Fibroblast of the aortic adventitia (primary cell): ENCODE measurements at regions not wholly inside any gene's neighbourhood (a gene's known extent, or its start where the extent isn't known, plus 50 kb on each side); places are given as distances from the start of the nearest gene placed in this dataset.

ENCODE experiments used
- DNase-seq: peaks from one replicate; pipeline ENCODE4 v3.0.0-alpha.2; 2010; ENCODE audit warnings: low read depth
- H3K4me3 ChIP-seq: 2 replicates; pipeline ENCODE4 v1.5.1; 2011; ENCODE audit warnings: low read depth, mild to moderate bottlenecking, control low read depth, low read length, moderate library complexity
- TF ChIP-seq, protein P1 (sequence below): IDR thresholded peaks from 2 replicates; pipeline ENCODE4 v1.5.1; 2011; ENCODE audit warnings: mild to moderate bottlenecking, low read length, control low read depth, inconsistent platforms; ENCODE audit not compliant: insufficient read depth

DNA sequence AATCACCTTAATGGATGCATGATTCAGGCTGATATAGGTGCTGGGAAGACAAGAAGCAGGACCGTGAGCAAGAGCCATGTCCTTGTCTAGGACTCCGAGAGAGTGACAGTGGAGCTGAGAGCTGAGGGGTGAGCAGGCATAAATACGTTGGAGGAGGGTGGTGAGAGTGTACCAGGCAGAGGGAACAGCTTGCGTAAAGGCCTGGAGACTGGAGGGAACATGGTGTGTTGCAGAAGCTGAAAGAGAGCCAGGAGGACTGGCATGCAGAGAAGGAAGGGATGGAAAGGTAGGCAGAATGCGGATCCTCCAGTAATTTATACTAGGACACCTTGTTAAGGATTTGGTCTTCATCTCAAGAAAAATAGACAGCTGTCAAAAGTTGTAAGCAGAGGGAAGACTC lies 653.2 kb downstream of the HS3ST4 start:
- no peak for DNase-seq
- TF ChIP-seq, protein P1, sequence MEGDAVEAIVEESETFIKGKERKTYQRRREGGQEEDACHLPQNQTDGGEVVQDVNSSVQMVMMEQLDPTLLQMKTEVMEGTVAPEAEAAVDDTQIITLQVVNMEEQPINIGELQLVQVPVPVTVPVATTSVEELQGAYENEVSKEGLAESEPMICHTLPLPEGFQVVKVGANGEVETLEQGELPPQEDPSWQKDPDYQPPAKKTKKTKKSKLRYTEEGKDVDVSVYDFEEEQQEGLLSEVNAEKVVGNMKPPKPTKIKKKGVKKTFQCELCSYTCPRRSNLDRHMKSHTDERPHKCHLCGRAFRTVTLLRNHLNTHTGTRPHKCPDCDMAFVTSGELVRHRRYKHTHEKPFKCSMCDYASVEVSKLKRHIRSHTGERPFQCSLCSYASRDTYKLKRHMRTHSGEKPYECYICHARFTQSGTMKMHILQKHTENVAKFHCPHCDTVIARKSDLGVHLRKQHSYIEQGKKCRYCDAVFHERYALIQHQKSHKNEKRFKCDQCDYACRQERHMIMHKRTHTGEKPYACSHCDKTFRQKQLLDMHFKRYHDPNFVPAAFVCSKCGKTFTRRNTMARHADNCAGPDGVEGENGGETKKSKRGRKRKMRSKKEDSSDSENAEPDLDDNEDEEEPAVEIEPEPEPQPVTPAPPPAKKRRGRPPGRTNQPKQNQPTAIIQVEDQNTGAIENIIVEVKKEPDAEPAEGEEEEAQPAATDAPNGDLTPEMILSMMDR: no peak
- H3K4me3 ChIP-seq: no peak overlapping the region

DNA sequence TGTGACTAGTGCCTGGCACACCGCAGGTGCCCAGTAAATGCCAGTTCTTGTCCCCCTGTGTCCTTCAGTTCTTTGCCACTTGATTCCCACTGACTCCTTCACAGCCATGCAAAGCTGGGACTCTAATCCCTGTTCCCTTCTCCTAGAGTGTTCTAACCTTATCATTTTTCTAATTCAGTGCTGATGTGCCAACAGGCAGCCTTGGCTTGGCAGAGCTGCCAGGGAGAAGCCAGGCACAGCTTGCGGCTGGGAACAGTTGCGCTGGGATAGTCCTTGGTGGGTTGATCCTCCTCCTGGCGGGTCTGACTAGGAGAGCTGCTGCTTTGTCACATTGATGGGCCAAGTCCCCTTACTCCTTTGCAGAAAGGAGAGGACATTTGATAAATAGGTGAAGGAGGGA lies 654.2 kb downstream of the HS3ST4 start:
- no peak overlapping the region for H3K4me3 ChIP-seq
- no peak for DNase-seq
- TF ChIP-seq, protein P1: no peak

DNA sequence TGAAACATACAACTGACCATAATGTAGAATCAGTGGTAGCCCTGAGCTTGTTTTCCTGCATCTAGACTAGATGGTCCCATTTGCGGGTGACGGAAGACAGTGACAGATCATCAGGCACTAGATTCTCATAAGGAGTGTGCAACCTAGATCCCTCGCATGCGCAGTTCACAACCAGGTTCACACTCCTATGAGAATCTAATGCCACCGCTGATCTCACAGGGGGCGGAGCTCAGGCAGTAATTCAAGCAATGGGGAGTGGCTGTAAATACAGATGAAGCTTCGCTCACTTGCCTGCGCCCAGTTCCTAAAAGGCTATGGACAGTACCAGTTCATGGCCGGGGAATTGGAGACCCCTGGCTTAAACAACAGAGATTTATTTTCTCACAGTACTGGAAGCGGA lies 656.3 kb downstream of the HS3ST4 start:
- TF ChIP-seq, protein P1: no peak

DNA sequence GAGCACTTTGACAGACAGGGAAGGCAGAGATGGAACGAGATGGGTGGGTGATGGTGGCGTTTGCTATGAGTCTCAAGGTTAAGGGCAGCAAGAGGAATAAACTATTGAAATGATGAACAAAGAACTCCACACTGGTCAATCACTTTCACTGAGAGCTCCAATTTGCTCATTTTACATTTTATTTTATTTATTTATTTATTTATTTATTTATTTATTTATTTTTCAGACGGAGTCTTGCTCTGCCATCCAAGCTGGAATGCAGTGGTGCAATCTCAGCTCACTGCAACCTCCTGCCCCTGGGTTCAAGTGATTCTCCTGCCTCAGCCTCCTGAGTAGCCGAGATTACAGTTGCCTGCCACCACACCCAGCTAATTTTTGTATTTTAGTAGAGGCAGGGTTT lies 669.1 kb downstream of the HS3ST4 start:
- TF ChIP-seq, protein P1: no peak
- no peak for DNase-seq
- no peak overlapping the region for H3K4me3 ChIP-seq

More for the DNA sequence above, 656.3 kb downstream of the HS3ST4 start:
- no peak for DNase-seq
- no peak overlapping the region for H3K4me3 ChIP-seq

DNA sequence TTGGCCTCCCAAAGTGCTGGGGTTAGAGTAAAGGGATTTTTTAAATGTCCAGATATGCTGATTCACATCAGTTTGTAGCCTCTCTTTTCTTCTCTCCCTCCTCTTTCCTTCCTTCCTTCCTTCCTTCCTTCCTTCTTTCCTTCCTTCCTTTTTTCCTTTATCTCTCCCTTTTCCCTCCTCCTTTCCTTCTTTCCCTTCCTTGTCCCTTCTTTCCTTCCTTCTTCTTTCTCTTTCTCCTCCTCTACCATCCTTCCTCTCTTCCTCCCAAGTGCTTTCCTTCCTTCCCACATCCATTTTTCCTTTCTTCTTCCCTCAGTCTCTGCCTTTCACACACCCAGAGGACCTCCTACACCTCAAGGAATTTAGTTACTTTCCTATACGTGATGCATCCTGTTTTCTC lies 671.8 kb downstream of the HS3ST4 start:
- H3K4me3 ChIP-seq: no peak overlapping the region
- TF ChIP-seq, protein P1: no peak
- no peak for DNase-seq

DNA sequence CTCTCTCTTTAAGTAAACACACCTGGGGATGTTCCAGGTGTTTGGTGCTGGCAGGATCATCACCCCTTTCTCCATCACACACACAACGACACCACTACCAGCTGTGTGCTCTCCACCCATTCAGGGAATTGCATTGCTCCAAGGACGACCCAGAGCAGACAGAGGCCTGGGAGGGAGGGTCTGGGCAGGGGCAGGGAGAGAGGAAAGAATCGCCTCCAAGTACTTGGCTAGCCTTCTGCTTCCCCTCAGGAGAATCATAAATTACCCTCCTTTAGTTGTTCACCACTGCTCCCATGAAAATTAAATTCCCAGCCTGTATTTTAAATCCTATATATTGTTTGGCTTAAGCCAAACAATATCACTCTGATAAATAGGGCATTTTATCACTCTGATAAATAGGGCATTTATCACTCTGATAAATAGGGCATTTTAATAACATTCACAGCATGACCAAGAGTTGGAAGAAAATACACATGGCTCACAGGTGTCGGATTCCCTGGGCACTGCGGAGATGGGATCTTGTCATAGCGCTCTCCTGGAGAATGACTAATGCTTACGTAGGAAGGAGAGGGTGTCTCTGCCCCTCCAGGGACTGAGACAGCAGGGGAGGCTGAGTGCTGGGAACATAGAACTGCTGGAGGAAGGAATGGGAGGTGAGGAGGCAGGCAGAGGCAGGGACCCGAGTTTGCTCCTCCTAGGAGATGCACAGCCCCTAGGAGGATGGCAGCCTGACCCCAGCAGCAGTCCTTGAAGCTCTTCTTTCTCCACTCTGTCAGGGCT lies 673.6 kb downstream of the HS3ST4 start:
- TF ChIP-seq, protein P1: no peak
- H3K4me3 ChIP-seq: no peak overlapping the region
- no peak for DNase-seq
